HG03457 (cell line): ENCODE measurements at regions not wholly inside any gene's neighbourhood (a gene's known extent, or its start where the extent isn't known, plus 50 kb on each side); places are given as distances from the start of the nearest gene placed in this dataset.

Experiments
- ATAC-seq: cut with Tn5 transposase; IDR thresholded peaks from one replicate; pipeline ENCODE4 v1.9.1; 2021; ENCODE audit warnings: moderate number of reproducible peaks; ENCODE audit not compliant: unreplicated experiment

DNA sequence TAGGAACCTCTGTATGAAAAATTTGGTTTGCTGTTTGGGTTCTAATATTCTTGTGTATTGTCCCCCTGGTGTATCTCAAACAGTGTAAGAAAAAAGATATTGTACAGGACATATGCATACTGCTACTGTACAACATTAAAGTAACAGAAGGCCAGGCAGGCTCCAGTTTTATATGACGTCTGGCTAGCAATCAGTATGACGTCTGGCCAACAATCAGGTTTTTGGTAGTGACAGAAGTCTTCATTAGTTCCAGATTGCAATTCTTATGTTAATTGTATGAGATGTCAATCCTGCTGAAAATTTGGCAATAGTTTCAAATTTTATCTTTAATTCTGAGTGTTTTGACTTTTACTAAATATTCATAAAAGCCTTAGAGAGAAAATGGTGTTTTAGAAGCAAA lies 67.9 kb upstream of the KCND2 start:
- no peak for ATAC-seq

DNA sequence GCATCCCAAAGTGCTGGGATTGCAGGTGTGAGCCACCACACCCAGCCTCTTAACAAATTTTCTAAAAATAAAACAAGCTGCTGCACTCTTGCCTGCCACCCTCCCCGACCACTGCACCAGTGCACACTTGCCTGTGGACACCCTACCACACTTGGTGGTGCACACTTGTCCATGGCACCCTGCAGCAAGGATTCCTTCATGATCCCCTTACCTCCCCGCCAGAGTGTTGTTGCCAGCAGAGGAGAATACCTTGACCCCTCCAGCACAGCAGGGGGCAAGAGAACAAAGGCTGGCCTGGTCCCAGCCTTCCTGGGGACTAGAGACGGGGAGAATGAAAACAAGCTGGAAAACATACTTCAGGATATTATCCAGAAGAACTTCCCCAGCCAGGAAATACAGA lies 65.9 kb upstream of the KCND2 start:
- ATAC-seq: no peak

DNA sequence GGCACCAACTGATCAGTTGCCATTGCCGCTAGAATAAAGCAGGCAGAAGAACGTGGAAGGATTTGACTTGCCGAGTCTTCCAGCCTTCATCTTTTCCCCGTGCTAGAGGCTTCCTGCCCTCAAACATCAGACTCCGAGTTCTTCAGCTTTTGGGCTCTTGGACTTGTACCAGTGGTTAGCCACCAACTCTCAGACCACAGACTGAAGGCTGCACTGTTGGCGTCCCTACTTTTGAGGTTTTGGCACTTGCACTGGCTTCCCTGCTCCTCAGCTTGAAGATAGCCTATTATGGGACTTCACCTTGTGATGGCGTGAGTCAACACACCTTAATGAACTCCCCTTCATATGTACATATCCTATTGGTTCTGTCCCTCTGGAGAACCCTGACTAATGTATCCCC lies 57.3 kb upstream of the KCND2 start:
- ATAC-seq: no peak

DNA sequence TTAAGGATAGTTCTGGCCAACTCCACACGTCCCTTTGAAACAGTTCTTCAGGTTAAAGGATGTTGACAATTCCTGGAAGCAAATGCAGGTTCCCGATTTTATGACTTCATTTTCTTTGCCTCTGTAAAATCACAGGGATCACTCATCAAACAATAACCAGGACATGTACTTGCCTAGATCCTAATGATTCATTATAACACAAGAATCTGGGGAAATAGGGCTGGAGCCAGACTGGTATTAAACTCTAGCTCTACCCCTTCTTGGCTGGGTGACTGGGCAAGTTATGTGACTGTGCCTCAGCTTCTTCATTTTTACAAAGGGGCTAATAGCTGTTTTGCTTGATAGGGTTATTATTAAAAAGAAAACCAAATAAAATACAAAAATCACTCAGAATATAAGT lies 56.0 kb upstream of the KCND2 start:
- ATAC-seq: no peak

DNA sequence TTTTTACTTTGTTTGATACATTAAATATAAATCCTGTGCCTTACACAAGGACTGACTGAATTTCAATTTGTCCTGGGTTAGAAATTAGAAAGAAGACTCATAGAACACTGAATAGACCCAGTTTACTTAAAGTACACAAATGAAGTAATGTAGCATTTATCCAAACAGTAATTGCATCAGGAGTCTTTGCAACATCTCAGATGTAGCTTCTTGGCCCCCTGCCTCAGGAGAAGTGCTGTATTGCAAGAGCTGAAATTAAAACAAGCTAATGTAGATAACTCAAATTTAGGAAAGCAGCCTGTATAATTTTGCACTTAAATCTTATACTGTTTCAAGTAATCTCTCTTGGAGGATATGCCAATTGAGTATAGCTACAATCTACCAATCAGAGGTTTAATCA lies 54.3 kb upstream of the KCND2 start:
- ATAC-seq: no peak

DNA sequence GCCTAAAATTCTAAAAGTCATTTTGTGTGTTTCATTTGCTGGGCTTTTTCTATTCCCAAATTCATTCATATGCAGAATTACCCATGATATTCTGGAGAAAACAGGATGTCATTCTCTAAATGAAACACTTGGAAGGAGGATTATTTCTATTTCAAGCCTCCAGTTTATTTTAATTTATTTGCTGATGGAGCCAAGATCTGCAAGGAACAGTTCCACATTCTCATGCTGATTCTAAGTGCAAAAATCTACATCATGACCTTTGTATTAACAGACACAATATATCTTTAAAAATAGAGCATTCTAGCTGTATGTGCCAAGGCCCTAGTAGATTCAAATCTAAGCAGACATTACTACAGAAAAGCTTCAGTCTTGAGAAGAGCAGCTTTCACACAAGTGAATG lies 51.3 kb upstream of the KCND2 start:
- no peak for ATAC-seq
